ENCODE measurements at regions not wholly inside any gene's neighbourhood (a gene's known extent, or its start where the extent isn't known, plus 50 kb on each side); places are given as distances from the start of the nearest gene placed in this dataset.

GRCh38 chr16:49928176-49929041, 72.5 kb upstream of the ZNF423 start:
- TF ChIP-seq, protein P1, sequence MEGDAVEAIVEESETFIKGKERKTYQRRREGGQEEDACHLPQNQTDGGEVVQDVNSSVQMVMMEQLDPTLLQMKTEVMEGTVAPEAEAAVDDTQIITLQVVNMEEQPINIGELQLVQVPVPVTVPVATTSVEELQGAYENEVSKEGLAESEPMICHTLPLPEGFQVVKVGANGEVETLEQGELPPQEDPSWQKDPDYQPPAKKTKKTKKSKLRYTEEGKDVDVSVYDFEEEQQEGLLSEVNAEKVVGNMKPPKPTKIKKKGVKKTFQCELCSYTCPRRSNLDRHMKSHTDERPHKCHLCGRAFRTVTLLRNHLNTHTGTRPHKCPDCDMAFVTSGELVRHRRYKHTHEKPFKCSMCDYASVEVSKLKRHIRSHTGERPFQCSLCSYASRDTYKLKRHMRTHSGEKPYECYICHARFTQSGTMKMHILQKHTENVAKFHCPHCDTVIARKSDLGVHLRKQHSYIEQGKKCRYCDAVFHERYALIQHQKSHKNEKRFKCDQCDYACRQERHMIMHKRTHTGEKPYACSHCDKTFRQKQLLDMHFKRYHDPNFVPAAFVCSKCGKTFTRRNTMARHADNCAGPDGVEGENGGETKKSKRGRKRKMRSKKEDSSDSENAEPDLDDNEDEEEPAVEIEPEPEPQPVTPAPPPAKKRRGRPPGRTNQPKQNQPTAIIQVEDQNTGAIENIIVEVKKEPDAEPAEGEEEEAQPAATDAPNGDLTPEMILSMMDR (IDR thresholded peaks at IDR 0.05 in 8 of 11, conservative IDR thresholded peaks at IDR 0.05 in 3 of 11), result no peak
- no peak for TF ChIP-seq POLR2A (IDR thresholded peaks at IDR 0.05)
- TF ChIP-seq POLR2AphosphoS5 (IDR thresholded peaks at IDR 0.05), result no peak
